Loucy (cell line): ENCODE measurements at regions not wholly inside any gene's neighbourhood (a gene's known extent, or its start where the extent isn't known, plus 50 kb on each side); places are given as distances from the start of the nearest gene placed in this dataset.

ENCODE experiments used
- H2AFZ ChIP-seq: fragments of 200-600 bp; sonication (generic); 2 replicates; pipeline ENCODE4 v1.6.0; 2016; ENCODE audit warnings: antibody characterized with exemption, mild to moderate bottlenecking, low read length, moderate library complexity
- H3F3A ChIP-seq: fragments of 200-600 bp; 2 replicates; pipeline ENCODE4 v1.6.0; 2016; ENCODE audit warnings: antibody characterized with exemption, low read depth, mild to moderate bottlenecking
- H3K27me3 ChIP-seq: fragments of 200-600 bp; sonication (generic); 2 replicates; pipeline ENCODE4 v1.6.1; 2014; ENCODE audit warnings: low read length, mild to moderate bottlenecking; ENCODE audit not compliant: insufficient read depth, poor library complexity, severe bottlenecking
- H3K36me3 ChIP-seq: fragments of 200-600 bp; sonication (generic); 2 replicates; pipeline ENCODE4 v1.6.1; 2016; ENCODE audit warnings: low read length; ENCODE audit not compliant: insufficient read depth
- H3K4me1 ChIP-seq: fragments of 200-600 bp; sonication (generic); 2 replicates; pipeline ENCODE4 v1.5.1; 2014; ENCODE audit warnings: low read length, mild to moderate bottlenecking; ENCODE audit not compliant: insufficient read depth, poor library complexity, severe bottlenecking
- H3K4me2 ChIP-seq: fragments of 200-600 bp; sonication (generic); 2 replicates; pipeline ENCODE4 v1.6.0; 2014; ENCODE audit warnings: antibody characterized with exemption, low read length, low read depth, mild to moderate bottlenecking; ENCODE audit not compliant: poor library complexity, severe bottlenecking
- H3K4me3 ChIP-seq: fragments of 200-600 bp; sonication (generic); 2 replicates; pipeline ENCODE4 v1.5.1; 2014; ENCODE audit warnings: low read length, mild to moderate bottlenecking, mixed read lengths; ENCODE audit not compliant: poor library complexity, severe bottlenecking
- H3K79me2 ChIP-seq: fragments of 200-600 bp; sonication (generic); 2 replicates; pipeline ENCODE4 v1.6.1; 2014; ENCODE audit warnings: low read length; ENCODE audit not compliant: insufficient read depth
- H3K9ac ChIP-seq: fragments of 200-600 bp; sonication (generic); 2 replicates; pipeline ENCODE4 v1.6.0; 2014; ENCODE audit warnings: mild to moderate bottlenecking, low read depth, low read length, moderate library complexity; ENCODE audit not compliant: poor library complexity, severe bottlenecking
- H3K9me2 ChIP-seq: fragments of 200-600 bp; sonication (generic); replicated peaks from 2 replicates; pipeline ENCODE4 v1.6.1; 2016; ENCODE audit warnings: low read depth, low read length, mixed read lengths
- H3K9me3 ChIP-seq: fragments of 200-600 bp; sonication (generic); 2 replicates; pipeline ENCODE4 v1.6.1; 2014; ENCODE audit warnings: mild to moderate bottlenecking, antibody characterized with exemption, low read length, low read depth; ENCODE audit not compliant: insufficient read depth
- H4K20me1 ChIP-seq: fragments of 200-600 bp; sonication (generic); 2 replicates; pipeline ENCODE4 v1.6.0; 2014; ENCODE audit warnings: antibody characterized with exemption, low read length, mild to moderate bottlenecking; ENCODE audit not compliant: insufficient read depth, poor library complexity, severe bottlenecking
- CTCF ChIP-seq: fragments of 200-600 bp; sonication (generic); conservative IDR thresholded peaks from 2 replicates; pipeline ENCODE4 v1.5.1; 2014; ENCODE audit warnings: mild to moderate bottlenecking, antibody characterized with exemption, low read length
- EZH2phosphoT487 ChIP-seq: fragments of 200-600 bp; IDR thresholded peaks from 2 replicates; pipeline ENCODE4 v1.6.1; 2018; ENCODE audit warnings: antibody characterized with exemption, mild to moderate bottlenecking, moderate library complexity, borderline replicate concordance

GRCh38 chr13:86757236-86757978 is 913.8 kb upstream of the SLITRK5 start:
- H3K27me3 ChIP-seq = no peaks in the 10 kb centered on the region
- H3K9me2 ChIP-seq = no peaks in the 10 kb centered on the region
- H3K4me2 ChIP-seq = no peak overlapping the region
- no peak for TF ChIP-seq CTCF
- TF ChIP-seq EZH2phosphoT487 = no peak
- H3F3A ChIP-seq = no peaks in the 10 kb centered on the region
- no peaks in the 10 kb centered on the region for H3K4me1 ChIP-seq
- no peaks in the 10 kb centered on the region for H3K79me2 ChIP-seq
- no peak overlapping the region for H3K4me3 ChIP-seq
- 0 out of 2 replicates have a peak, but pooled peaks cover 5% of the 10 kb centered on the region for H3K9me3 ChIP-seq
- H3K36me3 ChIP-seq = no peaks in the 10 kb centered on the region
- no peak overlapping the region for H3K9ac ChIP-seq
- H4K20me1 ChIP-seq = no peaks in the 10 kb centered on the region
- no peak overlapping the region for H2AFZ ChIP-seq

DNA sequence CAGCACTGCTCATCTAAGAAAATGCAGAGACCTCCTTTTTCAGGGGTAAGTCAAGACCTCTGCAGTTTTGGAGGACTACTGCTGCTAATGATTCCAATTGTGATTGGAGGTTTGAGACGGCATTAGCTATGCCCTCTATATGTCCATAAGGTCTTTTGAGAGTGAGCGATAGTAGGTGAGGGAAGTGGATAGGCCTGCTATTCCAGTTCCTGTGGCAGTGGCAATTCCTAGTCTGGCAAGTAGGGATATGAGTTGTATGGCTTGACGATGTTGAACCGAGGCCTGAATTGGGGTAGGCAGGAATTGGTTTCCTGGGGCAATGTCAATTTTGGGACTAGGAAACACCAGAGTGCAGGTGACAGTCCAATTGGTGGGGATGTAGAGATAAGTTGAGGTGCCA is 913.1 kb upstream of the SLITRK5 start:
- H3K4me2 ChIP-seq = no peak overlapping the region
- no peaks in the 10 kb centered on the region for H4K20me1 ChIP-seq
- H3K79me2 ChIP-seq = no peaks in the 10 kb centered on the region
- H3K27me3 ChIP-seq = no peaks in the 10 kb centered on the region
- H3K9ac ChIP-seq = no peak overlapping the region
- H3F3A ChIP-seq = no peaks in the 10 kb centered on the region
- 0 out of 2 replicates have a peak, but pooled peaks cover 5% of the 10 kb centered on the region for H3K9me3 ChIP-seq
- no peak for TF ChIP-seq EZH2phosphoT487
- no peak for TF ChIP-seq CTCF
- no peaks in the 10 kb centered on the region for H3K4me1 ChIP-seq
- no peak overlapping the region for H2AFZ ChIP-seq
- H3K4me3 ChIP-seq = no peak overlapping the region
- H3K36me3 ChIP-seq = no peaks in the 10 kb centered on the region
- no peaks in the 10 kb centered on the region for H3K9me2 ChIP-seq

- Histone ChIP-seq H2AFZ (no peak overlapping the region), H3K27me3 (no peaks in the 10 kb centered on the region), H3K4me1 (no peaks in the 10 kb centered on the region), H3K9ac (no peak overlapping the region), H3K9me3 (0 out of 2 replicates have a peak, but pooled peaks cover 9% of the 10 kb centered on the region), H4K20me1 (no peaks in the 10 kb centered on the region), H3K79me2 (no peaks in the 10 kb centered on the region), H3K36me3 (no peaks in the 10 kb centered on the region), H3K9me2 (no peaks in the 10 kb centered on the region), H3F3A (no peaks in the 10 kb centered on the region), H3K4me3 (no peak overlapping the region), H3K4me2 (no peak overlapping the region)
- TF ChIP-seq CTCF = no peak
- TF ChIP-seq EZH2phosphoT487 = no peak
Observed at GRCh38 chr13:86760620-86761019, 910.6 kb upstream of the SLITRK5 start.
